Upper lobe of right lung (tissue), 1 donor: ENCODE measurements at regions not wholly inside any gene's neighbourhood (a gene's known extent, or its start where the extent isn't known, plus 50 kb on each side); places are given as distances from the start of the nearest gene placed in this dataset.
A peak's percentile ranks its signal among the peaks of the same experiment; 100 is the strongest.

Source experiments
- ATAC-seq: fragments of 200-7000 bp; cut with Tn5 transposase; one replicate; pipeline ENCODE4 v1.9.1; 2020; ENCODE audit warnings: mild to moderate bottlenecking, moderate library complexity
- DNase-seq: peaks from one replicate; pipeline ENCODE4 v3.0.0-alpha.2; 2020
- H3K27ac ChIP-seq: fragments of 200-600 bp; one replicate; pipeline ENCODE4 v1.8.0; 2022
- H3K27me3 ChIP-seq: fragments of 200-600 bp; one replicate; pipeline ENCODE4 v1.8.0; 2022; ENCODE audit warnings: mild to moderate bottlenecking
- H3K36me3 ChIP-seq: fragments of 200-600 bp; one replicate; pipeline ENCODE4 v1.8.0; 2022
- H3K4me1 ChIP-seq: fragments of 200-600 bp; one replicate; pipeline ENCODE4 v1.8.0; 2022
- H3K4me3 ChIP-seq: fragments of 200-600 bp; one replicate; pipeline ENCODE4 v1.8.0; 2022; ENCODE audit warnings: mild to moderate bottlenecking
- H3K9me3 ChIP-seq: fragments of 200-600 bp; one replicate; pipeline ENCODE4 v1.8.0; 2022
- CTCF ChIP-seq: fragments of 200-600 bp; IDR thresholded peaks from one replicate; pipeline ENCODE4 v1.8.0; 2022; ENCODE audit warnings: antibody characterized with exemption
- intact Hi-C: fragments of 100-400 bp; cut with DNase I; formaldehyde crosslinking; loops from one replicate; pipeline ENCODE4 v1.11.0; 2022
- donor health status: DM: no; HTN: yes; CAD: no; lungs with severe emphysema.

GRCh38 chr15:60134609-60135008 is 130.5 kb downstream of the FOXB1 start:
- H3K27ac ChIP-seq, result no peak overlapping the region
- ATAC-seq, result no peak
- TF ChIP-seq CTCF, result peak; percentile 13
- H3K4me1 ChIP-seq, result no peaks in the 10 kb centered on the region
- no peaks in the 10 kb centered on the region for H3K9me3 ChIP-seq
- no peaks in the 10 kb centered on the region for H3K36me3 ChIP-seq
- no peak overlapping the region for H3K4me3 ChIP-seq
- peaks cover 4% of the 10 kb centered on the region for H3K27me3 ChIP-seq
- DNase-seq, result no peak
- intact Hi-C loops, result no loop called here

GRCh38 chr15:60135961-60136360 is 131.8 kb downstream of the FOXB1 start:
- TF ChIP-seq CTCF, result no peak
- intact Hi-C loops, result no loop called here
- ATAC-seq, result no peak

GRCh38 chr15:60137711-60138396 is 133.7 kb downstream of the FOXB1 start:
- no peak overlapping the region for H3K27ac ChIP-seq
- no peak for DNase-seq
- H3K36me3 ChIP-seq, result no peaks in the 10 kb centered on the region
- no peaks in the 10 kb centered on the region for H3K9me3 ChIP-seq
- no peak for ATAC-seq
- no peak for TF ChIP-seq CTCF
- peaks cover 4% of the 10 kb centered on the region for H3K27me3 ChIP-seq
- H3K4me3 ChIP-seq, result no peak overlapping the region
- intact Hi-C loops, result no loop called here
- H3K4me1 ChIP-seq, result no peaks in the 10 kb centered on the region

More at GRCh38 chr15:60135961-60136360, 131.8 kb downstream of the FOXB1 start:
- Histone ChIP-seq H3K36me3 (no peaks in the 10 kb centered on the region), H3K27me3 (peaks cover 4% of the 10 kb centered on the region), H3K4me3 (no peak overlapping the region), H3K4me1 (no peaks in the 10 kb centered on the region), H3K9me3 (no peaks in the 10 kb centered on the region), H3K27ac (no peak overlapping the region)
- no peak for DNase-seq

GRCh38 chr15:60138397-60138968 is 134.4 kb downstream of the FOXB1 start:
- H3K27ac ChIP-seq, result no peak overlapping the region
- no peaks in the 10 kb centered on the region for H3K9me3 ChIP-seq
- H3K4me3 ChIP-seq, result no peak overlapping the region
- intact Hi-C loops, result no loop called here
- DNase-seq (no peak), ATAC-seq (no peak)
- peaks cover 4% of the 10 kb centered on the region for H3K27me3 ChIP-seq
- no peaks in the 10 kb centered on the region for H3K36me3 ChIP-seq
- TF ChIP-seq CTCF, result no peak
- no peaks in the 10 kb centered on the region for H3K4me1 ChIP-seq

DNA sequence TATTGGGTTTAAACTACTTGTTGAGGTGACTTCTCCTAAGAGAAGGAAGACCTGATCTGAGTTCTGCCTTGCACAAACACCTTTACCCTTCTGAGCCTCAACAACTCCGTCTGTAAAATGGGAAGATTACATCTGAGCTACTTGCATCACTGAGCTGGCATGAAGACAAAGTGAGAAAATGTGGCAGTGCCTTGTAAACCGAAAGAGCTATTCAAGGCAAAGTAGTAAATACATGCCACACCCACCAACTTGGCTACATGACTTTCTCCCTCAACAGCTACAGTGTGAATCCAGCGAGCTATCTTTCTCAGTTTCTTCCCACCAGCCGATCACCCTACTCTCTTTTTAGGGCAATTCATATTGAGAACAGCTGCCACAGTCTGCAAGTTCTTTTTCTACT is 148.3 kb downstream of the FOXB1 start:
- H3K4me1 ChIP-seq, result peaks cover 5% of the 10 kb centered on the region
- no peaks in the 10 kb centered on the region for H3K9me3 ChIP-seq
- no peak overlapping the region for H3K4me3 ChIP-seq
- ATAC-seq (no peak), DNase-seq (no peak)
- intact Hi-C loops, result no loop called here
- no peaks in the 10 kb centered on the region for H3K36me3 ChIP-seq
- TF ChIP-seq CTCF, result no peak
- peaks cover 16% of the 10 kb centered on the region for H3K27me3 ChIP-seq
- H3K27ac ChIP-seq, result no peak overlapping the region
